Mucosa of stomach (tissue), 1 donor: ENCODE measurements at regions not wholly inside any gene's neighbourhood (a gene's known extent, or its start where the extent isn't known, plus 50 kb on each side); places are given as distances from the start of the nearest gene placed in this dataset.

Experiments used
- H3K27me3 ChIP-seq: one replicate; pipeline ENCODE4 v1.7.0; 2013; ENCODE audit warnings: mild to moderate bottlenecking, low read length; ENCODE audit not compliant: control insufficient read depth, insufficient read depth
- H3K36me3 ChIP-seq: one replicate; pipeline ENCODE4 v1.7.0; 2013; ENCODE audit warnings: low read length; ENCODE audit not compliant: control insufficient read depth, insufficient read depth
- H3K4me1 ChIP-seq: one replicate; pipeline ENCODE4 v1.7.0; 2013; ENCODE audit warnings: mild to moderate bottlenecking, low read length; ENCODE audit not compliant: control insufficient read depth, insufficient read depth
- H3K4me3 ChIP-seq: one replicate; pipeline ENCODE4 v1.7.0; 2013; ENCODE audit warnings: low read length
- H3K9ac ChIP-seq: one replicate; pipeline ENCODE4 v1.7.0; 2013; ENCODE audit warnings: mild to moderate bottlenecking, low read length, moderate library complexity
- H3K9me3 ChIP-seq: one replicate; pipeline ENCODE4 v1.7.0; 2013; ENCODE audit warnings: mild to moderate bottlenecking, low read length, moderate library complexity; ENCODE audit not compliant: control insufficient read depth
- donor health status: Pancreatic carcinoma.

DNA sequence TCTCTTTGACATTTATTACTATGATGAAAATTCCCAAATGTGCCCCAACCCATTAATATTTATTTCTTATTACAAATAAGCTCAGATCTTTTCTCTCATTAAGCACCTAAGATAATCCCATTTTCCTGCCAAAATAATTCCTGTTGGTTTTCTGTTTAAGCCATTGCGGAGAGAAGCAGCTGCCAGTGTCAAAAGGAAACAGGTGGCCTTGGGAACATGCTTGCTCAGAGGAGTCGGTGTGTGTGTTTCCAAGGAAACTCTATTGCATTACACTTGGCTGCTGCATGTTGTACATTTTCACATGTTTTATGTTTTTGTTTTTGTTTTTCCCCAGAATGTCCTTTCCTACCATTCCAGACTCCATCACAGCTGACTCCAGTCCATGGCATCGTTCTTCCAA is 56.4 kb downstream of the CD24 start:
- Histone ChIP-seq H3K36me3 (no peaks in the 10 kb centered on the region), H3K9ac (no peak overlapping the region), H3K27me3 (no peaks in the 10 kb centered on the region), H3K9me3 (no peaks in the 10 kb centered on the region), H3K4me1 (peaks cover 7% of the 10 kb centered on the region), H3K4me3 (no peak overlapping the region)

DNA sequence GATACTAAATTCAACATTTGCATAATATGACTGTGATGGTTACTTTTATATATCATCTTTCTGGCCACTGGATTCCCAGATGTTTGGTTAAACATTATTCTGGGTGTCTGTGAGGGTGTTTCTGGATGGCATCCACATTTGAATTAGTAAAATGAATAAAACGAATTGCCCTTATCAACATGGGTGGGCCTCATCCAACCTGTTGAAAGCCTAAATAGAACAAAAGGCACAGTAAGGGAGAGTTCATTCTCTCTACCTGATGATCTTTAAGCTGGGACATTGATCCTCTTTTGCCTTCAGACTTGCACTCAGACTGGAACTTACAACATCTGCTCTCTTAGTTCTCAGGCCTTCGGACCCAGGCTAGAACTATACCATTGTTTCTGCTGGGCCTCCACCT is 57.6 kb downstream of the CD24 start:
- Histone ChIP-seq H3K9ac (no peak overlapping the region), H3K4me1 (peaks cover 14% of the 10 kb centered on the region), H3K27me3 (no peaks in the 10 kb centered on the region), H3K36me3 (no peaks in the 10 kb centered on the region), H3K4me3 (no peak overlapping the region), H3K9me3 (no peaks in the 10 kb centered on the region)

DNA sequence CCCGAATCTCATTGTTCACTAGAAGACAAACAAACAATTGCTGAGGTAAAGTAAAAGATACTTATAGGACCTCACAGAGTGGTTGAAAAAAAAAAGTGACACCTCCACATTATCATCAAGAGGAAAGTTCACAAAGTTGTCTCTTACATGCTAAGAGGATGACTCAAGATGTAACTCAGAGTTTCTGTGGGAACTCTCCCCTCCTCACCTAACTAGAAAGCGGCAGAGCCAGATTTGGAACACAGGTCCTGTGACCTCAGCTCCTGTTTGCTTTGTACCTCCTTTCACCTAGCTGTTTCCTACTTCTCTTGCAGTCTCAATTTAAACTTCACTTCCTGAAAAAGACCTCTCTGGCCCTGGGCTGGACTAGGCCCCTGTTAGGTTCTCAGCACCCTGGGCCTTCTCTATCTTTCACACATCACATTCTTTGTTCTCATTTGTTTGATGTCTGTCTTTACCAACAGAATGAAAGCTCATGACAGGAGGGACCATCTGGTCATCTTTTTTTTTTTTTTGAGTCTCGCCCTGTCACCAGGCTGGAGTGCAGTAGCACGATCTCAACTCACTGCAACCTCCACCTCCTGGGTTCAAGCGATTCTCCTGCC is 60.8 kb downstream of the CD24 start:
- Histone ChIP-seq H3K4me1 (peaks cover 14% of the 10 kb centered on the region), H3K4me3 (no peak overlapping the region), H3K9me3 (no peaks in the 10 kb centered on the region), H3K27me3 (no peaks in the 10 kb centered on the region), H3K9ac (no peak overlapping the region), H3K36me3 (no peaks in the 10 kb centered on the region)

DNA sequence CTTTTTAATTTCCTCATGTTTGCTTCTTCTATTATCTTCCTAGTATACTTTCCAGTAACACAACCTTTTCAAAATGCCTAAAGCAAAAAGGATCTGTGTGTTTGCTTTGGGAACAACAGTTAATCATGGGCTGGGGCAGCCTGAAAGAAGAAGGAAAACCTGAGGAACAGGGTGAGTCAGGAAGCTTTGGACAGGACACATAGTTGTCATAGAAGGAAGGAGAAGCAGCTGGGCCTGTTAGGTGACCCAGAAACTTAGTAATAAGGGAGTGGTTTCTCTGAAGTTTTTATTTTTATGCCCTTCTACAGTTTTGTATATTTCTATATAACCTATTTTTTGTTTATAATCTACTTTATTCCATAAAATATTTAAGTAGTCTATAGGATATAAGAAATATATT is 61.4 kb downstream of the CD24 start:
- H3K4me3 ChIP-seq = no peak overlapping the region
- no peaks in the 10 kb centered on the region for H3K9me3 ChIP-seq
- no peaks in the 10 kb centered on the region for H3K27me3 ChIP-seq
- H3K36me3 ChIP-seq = no peaks in the 10 kb centered on the region
- peaks cover 14% of the 10 kb centered on the region for H3K4me1 ChIP-seq
- H3K9ac ChIP-seq = no peak overlapping the region

DNA sequence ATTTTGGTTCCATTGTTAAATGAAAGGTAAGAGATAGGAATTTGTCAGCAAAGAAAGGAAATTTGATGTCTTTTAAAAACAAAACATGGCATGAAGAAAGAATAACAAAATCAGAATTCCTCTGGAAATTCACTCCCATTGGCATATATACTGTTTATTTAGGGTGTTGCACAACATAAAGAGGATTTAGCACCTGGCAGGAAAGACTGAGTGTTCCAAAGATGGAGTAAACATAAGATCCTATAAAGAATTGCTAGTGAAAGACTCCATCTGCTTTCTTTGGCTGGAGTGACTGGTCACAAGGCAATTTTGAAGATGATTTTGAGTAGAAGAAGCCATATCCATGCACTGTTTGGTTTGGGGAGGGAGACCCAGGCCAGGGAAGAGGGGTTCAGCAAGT is 62.4 kb downstream of the CD24 start:
- H3K9ac ChIP-seq = no peak overlapping the region
- H3K27me3 ChIP-seq = no peaks in the 10 kb centered on the region
- H3K4me1 ChIP-seq = peaks cover 14% of the 10 kb centered on the region

DNA sequence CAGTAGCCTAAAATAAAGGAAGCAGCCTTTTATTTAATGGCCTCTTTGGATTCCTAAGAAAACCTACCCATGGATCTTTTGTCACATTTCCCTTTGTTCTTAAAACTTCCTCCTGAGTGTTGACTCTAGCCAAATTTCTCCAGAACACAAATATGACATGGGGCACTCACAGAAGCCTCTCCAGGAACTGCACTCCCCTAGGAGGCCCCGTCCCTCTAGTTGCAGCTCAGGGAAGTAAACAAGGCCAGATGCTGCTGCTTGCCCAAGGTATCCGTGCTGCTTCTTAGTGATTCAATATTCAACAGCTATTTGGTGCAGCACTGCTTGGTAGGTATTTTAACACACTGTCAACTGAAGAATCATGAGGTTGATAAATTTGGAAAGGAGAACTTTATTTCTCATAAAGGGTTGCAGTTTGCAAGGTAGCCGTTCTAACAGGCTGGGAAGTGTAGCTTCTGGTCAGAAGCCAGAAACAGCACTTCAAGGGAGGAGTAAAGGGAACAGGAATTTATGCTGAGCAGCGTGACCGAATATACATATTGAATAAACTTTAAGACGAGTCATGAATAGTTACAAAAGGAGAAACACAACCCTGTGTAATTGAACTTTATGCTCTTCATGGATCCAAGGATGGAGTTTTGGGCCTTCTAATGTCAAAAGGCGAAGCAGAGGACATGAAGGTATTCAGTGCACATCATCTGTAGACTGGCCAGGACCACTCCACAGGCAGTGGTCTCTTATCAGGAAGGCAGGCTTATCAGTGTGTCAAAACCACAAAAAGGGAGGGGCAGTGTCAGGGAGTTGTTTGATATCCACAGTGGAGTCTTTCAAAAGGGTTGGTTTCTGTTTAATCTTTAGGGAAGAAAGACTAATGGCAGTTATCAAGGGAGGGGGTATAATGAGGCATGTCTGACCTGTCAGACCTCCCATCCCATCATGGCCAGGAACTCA is 63.3 kb downstream of the CD24 start:
- peaks cover 14% of the 10 kb centered on the region for H3K4me1 ChIP-seq
- H3K36me3 ChIP-seq = no peaks in the 10 kb centered on the region
- H3K4me3 ChIP-seq = no peak overlapping the region
- no peaks in the 10 kb centered on the region for H3K9me3 ChIP-seq
- H3K27me3 ChIP-seq = no peaks in the 10 kb centered on the region
- H3K9ac ChIP-seq = no peak overlapping the region

More for the DNA sequence above, 62.4 kb downstream of the CD24 start:
- H3K36me3 ChIP-seq = no peaks in the 10 kb centered on the region
- no peaks in the 10 kb centered on the region for H3K9me3 ChIP-seq
- no peak overlapping the region for H3K4me3 ChIP-seq

DNA sequence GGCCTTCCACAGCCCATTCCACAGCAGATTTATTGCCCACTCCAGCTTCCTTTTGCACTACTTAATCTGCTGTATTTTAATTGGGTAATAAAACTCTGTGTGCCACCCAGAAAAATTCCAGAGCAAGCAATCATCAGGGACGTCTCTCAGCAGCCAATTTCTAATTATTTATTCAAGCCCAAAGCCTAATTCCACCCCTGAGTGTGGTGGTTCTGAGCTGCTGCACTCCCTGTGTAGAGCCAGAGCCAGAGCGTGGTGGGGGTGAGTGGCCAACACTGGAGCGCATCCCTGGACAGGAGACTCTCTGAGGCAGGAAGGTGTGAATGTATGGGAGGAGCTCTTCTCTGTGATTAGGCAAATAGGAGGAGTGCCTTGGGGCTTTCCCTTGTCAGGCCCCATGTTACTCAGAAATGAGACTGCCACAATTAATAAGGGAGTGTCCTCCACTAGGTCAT is 66.1 kb downstream of the CD24 start:
- Histone ChIP-seq H3K4me1 (peaks cover 8% of the 10 kb centered on the region), H3K36me3 (no peaks in the 10 kb centered on the region), H3K9ac (no peak overlapping the region), H3K9me3 (no peaks in the 10 kb centered on the region), H3K27me3 (no peaks in the 10 kb centered on the region), H3K4me3 (no peak overlapping the region)

DNA sequence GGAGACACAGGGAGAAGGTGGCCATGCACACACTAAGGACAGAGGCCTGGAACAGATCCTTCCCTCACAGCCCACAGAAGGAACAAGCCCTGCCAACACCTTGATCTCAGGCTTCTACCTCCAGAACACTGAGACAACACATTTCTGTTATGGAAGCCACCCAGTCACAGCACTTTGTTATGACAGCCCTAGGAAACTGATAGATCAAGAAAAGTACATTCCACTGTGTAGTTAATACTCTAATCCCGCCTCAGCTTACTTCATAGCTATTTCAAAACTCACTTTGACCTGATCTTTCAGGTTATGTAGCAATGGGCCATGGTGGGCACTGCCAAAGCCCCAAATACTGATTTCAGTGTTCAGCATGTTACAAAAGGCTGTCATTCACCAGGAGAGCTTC is 66.8 kb downstream of the CD24 start:
- Histone ChIP-seq H3K36me3 (no peaks in the 10 kb centered on the region), H3K4me3 (no peak overlapping the region), H3K9ac (no peak overlapping the region), H3K27me3 (no peaks in the 10 kb centered on the region), H3K9me3 (no peaks in the 10 kb centered on the region), H3K4me1 (peaks cover 3% of the 10 kb centered on the region)

DNA sequence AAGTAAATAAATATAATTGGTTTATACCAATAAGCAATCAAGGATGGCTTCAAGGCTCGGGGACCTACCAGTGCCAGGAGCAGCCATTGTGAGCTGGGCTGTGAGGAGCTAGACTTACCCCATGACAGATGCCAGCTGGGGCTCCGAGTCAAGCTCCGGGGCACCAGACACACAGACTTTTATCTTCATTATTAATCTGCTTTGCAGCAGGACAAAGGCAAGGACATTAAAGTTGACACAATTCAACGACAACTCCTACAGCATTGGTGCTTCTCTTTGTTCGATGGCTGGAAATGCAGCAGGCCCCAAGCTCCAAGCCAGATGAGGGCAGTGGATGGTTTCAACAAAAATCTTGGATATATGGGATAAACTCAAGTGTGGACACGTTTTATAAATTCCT is 68.3 kb downstream of the CD24 start:
- Histone ChIP-seq H3K4me3 (no peak overlapping the region), H3K9ac (no peak overlapping the region), H3K9me3 (peaks cover 4% of the 10 kb centered on the region)

DNA sequence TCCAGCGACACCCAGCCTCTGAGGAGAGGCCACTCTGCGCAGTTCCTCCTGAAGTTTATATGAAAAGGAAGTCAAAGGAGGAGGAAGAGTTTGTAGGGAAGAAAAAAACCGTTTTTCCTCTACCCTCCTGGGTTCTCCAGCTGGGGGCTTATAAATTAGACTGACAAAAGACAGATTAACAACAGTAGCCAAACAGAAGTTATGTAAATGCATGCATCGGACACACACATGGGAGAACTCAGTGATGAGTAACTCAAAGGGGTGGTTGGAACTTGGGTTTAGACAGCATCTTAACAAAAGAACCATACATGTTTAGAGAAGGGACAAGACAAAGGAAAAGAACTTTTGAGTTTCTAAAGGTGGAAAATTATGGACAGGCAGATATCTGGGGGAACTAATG is 71.2 kb downstream of the CD24 start:
- Histone ChIP-seq H3K4me1 (no peaks in the 10 kb centered on the region), H3K9ac (no peak overlapping the region), H3K36me3 (no peaks in the 10 kb centered on the region), H3K27me3 (no peaks in the 10 kb centered on the region), H3K9me3 (peaks cover 5% of the 10 kb centered on the region), H3K4me3 (no peak overlapping the region)

More for the DNA sequence above, 68.3 kb downstream of the CD24 start:
- H3K27me3 ChIP-seq = no peaks in the 10 kb centered on the region
- H3K4me1 ChIP-seq = no peaks in the 10 kb centered on the region
- H3K36me3 ChIP-seq = no peaks in the 10 kb centered on the region

DNA sequence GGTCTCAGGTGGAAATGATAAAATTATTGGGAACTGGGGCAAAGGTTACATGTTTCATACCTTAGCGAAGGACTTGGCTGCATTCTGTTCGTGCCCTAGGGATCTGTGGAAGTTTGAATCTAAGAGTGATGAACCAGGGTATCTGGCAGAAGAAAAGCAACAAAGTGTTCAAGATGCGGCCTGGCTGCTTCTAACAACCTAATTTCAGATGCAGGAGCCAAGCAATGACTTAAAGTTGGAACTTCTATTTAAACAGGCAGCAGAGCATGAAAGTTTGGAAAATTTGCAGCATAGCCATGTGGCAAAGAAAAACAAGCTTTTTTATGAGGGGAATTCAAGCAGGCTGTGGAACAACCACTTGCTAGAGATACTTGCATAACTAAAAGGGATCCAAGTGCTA is 73.5 kb downstream of the CD24 start:
- H3K9me3 ChIP-seq = peaks cover 5% of the 10 kb centered on the region
- no peaks in the 10 kb centered on the region for H3K4me1 ChIP-seq
- H3K27me3 ChIP-seq = no peaks in the 10 kb centered on the region
- no peak overlapping the region for H3K9ac ChIP-seq
- no peak overlapping the region for H3K4me3 ChIP-seq
- H3K36me3 ChIP-seq = no peaks in the 10 kb centered on the region

DNA sequence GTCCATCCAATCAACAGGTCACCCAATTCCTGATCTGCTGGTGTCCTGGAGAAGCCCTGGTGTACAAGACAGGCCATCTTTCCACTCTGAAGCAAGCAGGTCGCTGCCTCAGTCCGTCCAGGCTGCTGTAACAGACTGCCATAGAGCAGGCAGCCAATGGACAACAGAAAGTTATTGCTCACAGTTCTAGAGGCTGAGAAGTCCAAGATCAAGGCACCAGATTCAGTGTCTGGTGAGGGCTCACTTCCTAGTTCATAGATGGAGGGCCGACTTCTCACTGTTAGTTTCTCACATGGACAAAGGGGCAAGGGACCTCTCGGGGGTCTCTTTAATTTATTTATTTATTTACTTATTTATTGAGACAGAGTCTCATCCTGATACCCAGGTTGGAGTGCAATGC is 74.8 kb downstream of the CD24 start:
- no peaks in the 10 kb centered on the region for H3K36me3 ChIP-seq
- no peak overlapping the region for H3K9ac ChIP-seq
- peaks cover 5% of the 10 kb centered on the region for H3K9me3 ChIP-seq
- no peaks in the 10 kb centered on the region for H3K27me3 ChIP-seq
- H3K4me1 ChIP-seq = no peaks in the 10 kb centered on the region
- no peak overlapping the region for H3K4me3 ChIP-seq
